ENCODE measurements at regions not wholly inside any gene's neighbourhood (a gene's known extent, or its start where the extent isn't known, plus 50 kb on each side); places are given as distances from the start of the nearest gene placed in this dataset.

GRCh38 chr10:61000769-61001730 is 57.1 kb upstream of the RHOBTB1 start:
- no peak for DNase-seq (ENCODE audit: low read depth)

GRCh38 chr10:60998932-60999331 is 54.9 kb upstream of the RHOBTB1 start:
- DNase-seq (ENCODE audit: low read depth), result no peak

- DNase-seq (ENCODE audit: low read depth), result no peak
Observed at GRCh38 chr10:60994128-60994527, 50.1 kb upstream of the RHOBTB1 start.

Data from GM04503 (cell line).